H4 (cell line): ENCODE measurements at regions not wholly inside any gene's neighbourhood (a gene's known extent, or its start where the extent isn't known, plus 50 kb on each side); places are given as distances from the start of the nearest gene placed in this dataset.
"Not testable (repeated sequence)": the region's sequence is repeated elsewhere in the genome, so short reads cannot be mapped to it uniquely, and the experiment has no call there.

Experiments used
- DNase-seq: peaks from one replicate; pipeline ENCODE4 v3.0.0-alpha.2; 2015; ENCODE audit warnings: low spot score

GRCh38 chrX:142742581-142742980, 283.1 kb upstream of the SPANXN4 start:
- no peak for DNase-seq

GRCh38 chrX:142733327-142733726, 292.4 kb upstream of the SPANXN4 start:
- no peak for DNase-seq

DNA sequence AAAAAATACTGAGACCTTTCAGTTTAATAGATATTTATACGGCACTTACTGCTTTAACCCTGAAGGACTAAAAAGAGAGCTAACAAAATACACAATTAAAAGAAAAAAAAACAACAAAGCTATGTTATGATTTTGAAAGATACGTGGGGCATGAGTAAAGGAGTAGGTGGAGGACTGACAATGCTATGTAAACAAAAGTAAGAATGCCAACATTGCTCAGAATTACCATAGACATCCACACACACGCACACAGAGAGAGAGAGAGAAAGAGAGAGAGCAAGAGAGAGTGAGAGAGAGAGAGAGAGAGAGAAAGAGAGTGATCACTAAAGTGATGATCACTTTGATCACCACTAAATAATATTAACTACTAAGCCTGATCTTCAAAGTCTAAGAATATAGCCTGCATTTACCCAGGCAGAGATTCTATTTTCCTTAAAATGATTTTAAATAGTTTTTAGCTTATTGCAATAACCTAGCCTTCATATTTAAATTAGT, 313.9 kb upstream of the SPANXN4 start:
- no peak for DNase-seq

DNA sequence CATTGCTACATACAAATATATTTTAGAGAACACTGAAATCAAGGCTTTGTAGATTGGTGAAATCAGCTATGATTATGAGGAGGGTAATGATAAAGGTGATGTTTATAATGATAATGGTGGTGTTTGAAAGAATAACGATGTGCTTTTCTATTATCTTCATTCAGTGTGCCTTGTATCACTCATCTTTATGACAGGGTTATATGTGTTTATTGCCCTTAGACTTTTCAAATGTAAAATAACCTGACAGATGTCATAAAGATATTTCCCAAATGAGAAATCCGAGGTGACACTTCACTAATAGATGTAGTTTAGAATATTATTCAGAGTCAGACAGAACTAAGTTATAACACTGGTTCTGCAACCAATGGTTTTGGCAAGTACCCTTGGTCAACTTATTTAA, 323.0 kb upstream of the SPANXN4 start:
- DNase-seq, result no peak

DNA sequence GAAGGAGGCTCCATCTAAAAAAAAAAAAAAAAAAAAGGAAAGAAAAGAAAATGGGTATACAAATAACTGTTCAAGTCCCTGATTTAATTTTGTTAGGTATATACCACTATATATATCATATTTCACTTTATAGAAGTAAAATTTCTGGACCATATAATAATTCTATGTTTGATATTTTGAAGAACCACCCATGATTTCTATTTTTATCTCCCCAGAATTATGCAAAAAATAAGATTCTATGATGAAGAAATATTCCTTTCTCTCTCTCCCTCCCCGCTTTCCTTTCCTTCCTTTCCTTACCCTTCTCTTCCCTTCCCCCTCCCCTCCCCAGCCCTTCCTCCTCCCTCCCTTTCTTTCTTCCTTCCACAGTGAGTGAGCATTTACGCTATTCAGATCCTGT, 337.5 kb upstream of the SPANXN4 start:
- DNase-seq, result no peak

DNA sequence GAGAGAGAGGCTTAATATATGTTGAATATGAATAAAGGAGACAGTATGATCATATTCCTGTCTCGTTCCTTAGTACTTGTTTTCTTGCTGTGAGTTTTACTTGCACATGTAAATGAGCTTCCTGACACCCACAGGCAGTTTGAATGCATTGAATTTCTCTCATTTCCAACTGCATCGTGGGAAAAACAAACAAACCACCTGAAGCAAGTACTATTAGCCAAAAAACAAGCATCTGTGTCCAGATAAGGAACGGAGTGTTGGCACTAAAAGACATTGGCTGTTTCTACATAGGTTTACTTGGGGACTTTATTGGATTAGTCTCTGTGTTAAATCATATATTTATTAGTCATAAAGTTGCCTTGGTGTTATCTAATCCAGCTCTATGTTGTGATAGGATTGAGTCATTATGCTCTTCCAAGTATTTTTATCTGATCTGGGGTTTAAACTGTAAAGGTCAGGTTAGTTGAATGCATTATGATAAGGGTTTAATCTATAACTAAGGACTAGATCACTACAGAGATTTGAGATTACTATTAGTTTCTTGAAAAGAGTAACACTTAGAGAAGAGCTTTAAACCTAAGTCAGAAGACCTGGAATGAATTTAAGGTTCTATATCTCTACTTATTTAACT, 339.0 kb upstream of the SPANXN4 start:
- no peak for DNase-seq

- DNase-seq, result no peak
Measured at GRCh38 chrX:142686206-142686605, 339.5 kb upstream of the SPANXN4 start.

DNA sequence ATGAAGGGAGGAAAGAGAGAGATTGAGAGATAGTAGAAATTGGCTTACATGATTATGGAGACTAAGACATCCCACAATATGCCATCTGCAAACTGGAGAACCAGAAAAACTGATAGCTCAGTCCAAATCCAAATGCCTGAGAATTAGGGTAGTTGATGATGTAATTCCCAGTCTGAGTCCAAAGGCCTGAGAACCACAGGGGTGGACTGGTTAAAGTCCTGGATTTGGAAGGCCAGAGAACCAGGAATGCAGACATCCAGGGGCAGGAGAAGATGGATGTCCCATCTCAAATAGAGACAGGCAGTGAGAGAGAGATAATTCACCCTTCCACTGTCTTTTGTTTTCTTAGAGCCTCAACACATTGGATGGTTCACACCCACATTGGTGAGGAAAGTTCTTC, 345.7 kb upstream of the SPANXN4 start:
- no peak for DNase-seq

GRCh38 chrX:142671036-142671435, 354.7 kb upstream of the SPANXN4 start:
- DNase-seq, result no peak

GRCh38 chrX:142663330-142664095, 362.2 kb upstream of the SPANXN4 start:
- DNase-seq, result no peak

GRCh38 chrX:142661696-142662095, 364.0 kb upstream of the SPANXN4 start:
- no peak for DNase-seq

- DNase-seq, result no peak
Measured at GRCh38 chrX:142655507-142655906, 370.2 kb upstream of the SPANXN4 start.

GRCh38 chrX:142637206-142637605, 388.5 kb upstream of the SPANXN4 start:
- DNase-seq, result no peak

- no peak for DNase-seq
Measured at GRCh38 chrX:142616636-142617035, 409.1 kb upstream of the SPANXN4 start.

DNA sequence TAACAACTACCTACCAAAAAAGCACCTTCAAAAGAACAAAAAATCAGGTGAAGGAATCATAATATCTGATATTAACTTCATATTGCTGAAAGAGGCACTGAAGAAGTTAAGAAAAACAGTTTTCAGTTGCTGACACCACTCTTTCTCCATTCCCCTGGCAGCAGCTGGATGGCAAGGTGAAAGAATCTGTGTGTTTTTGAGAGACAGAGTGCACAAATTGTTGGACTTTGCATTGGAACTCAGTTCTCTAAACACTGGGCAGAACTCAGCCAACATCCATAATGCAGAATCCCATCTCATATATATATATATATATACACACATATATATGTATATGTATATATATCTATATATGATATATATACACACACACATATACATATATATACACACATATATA, 408.3 kb upstream of the MAGEC2 start:
- DNase-seq, result no peak

GRCh38 chrX:142606629-142607028, 401.5 kb upstream of the MAGEC2 start:
- DNase-seq, result not testable (repeated sequence)

GRCh38 chrX:142601792-142602191, 396.7 kb upstream of the MAGEC2 start:
- no peak for DNase-seq

- no peak for DNase-seq
Measured at GRCh38 chrX:142593361-142593862, 388.3 kb upstream of the MAGEC2 start.

- DNase-seq, result no peak
Measured at GRCh38 chrX:142576615-142577014, 371.5 kb upstream of the MAGEC2 start.

GRCh38 chrX:142549923-142550322, 344.8 kb upstream of the MAGEC2 start:
- DNase-seq, result no peak

GRCh38 chrX:142505839-142506238, 300.7 kb upstream of the MAGEC2 start:
- DNase-seq, result no peak

GRCh38 chrX:142503967-142504643, 299.0 kb upstream of the MAGEC2 start:
- DNase-seq, result no peak

DNA sequence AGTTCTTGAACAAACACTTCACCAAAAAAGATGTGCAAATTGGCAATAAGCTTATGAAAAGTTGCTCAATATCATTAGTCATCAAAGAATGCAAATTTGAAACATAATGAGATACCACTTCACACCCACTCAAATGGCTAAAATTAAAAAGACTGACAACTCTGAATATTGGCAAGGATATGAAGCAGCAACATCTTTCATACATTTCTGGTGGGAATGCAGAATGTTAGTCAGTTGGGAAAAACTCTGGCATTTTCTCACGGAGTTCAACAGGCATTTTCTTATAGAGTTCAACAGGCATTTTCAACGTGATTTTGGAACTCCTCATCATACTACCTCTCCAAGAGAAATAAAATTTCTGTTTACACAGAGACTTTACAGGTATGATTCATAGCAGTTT, 297.4 kb upstream of the MAGEC2 start:
- no peak for DNase-seq
